Endothelial cell (in vitro differentiated cells): ENCODE measurements at regions not wholly inside any gene's neighbourhood (a gene's known extent, or its start where the extent isn't known, plus 50 kb on each side); places are given as distances from the start of the nearest gene placed in this dataset.

Experiments used
- DNase-seq: peaks from one replicate; pipeline ENCODE4 v3.0.0; 2021; ENCODE audit warnings: low spot score
- H3K27ac Mint-ChIP-seq: one replicate; pipeline ENCODE4 v1.8.0; 2021; ENCODE audit warnings: mixed read lengths, inconsistent platforms; ENCODE audit not compliant: unreplicated experiment
- H3K27me3 Mint-ChIP-seq: one replicate; pipeline ENCODE4 v1.8.0; 2021; ENCODE audit warnings: mild to moderate bottlenecking, moderate library complexity, mixed read lengths, inconsistent platforms; ENCODE audit not compliant: unreplicated experiment
- H3K36me3 Mint-ChIP-seq: one replicate; pipeline ENCODE4 v1.8.0; 2021; ENCODE audit warnings: mild to moderate bottlenecking, low read depth, mixed read lengths, inconsistent platforms; ENCODE audit not compliant: unreplicated experiment
- H3K4me1 Mint-ChIP-seq: one replicate; pipeline ENCODE4 v1.8.0; 2021; ENCODE audit warnings: mild to moderate bottlenecking, mixed read lengths, inconsistent platforms; ENCODE audit not compliant: unreplicated experiment
- H3K4me3 Mint-ChIP-seq: one replicate; pipeline ENCODE4 v1.8.0; 2021; ENCODE audit warnings: mild to moderate bottlenecking, mixed read lengths, inconsistent platforms; ENCODE audit not compliant: unreplicated experiment
- H3K9me3 Mint-ChIP-seq: one replicate; pipeline ENCODE4 v1.8.0; 2021; ENCODE audit warnings: mixed read lengths, inconsistent platforms; ENCODE audit not compliant: unreplicated experiment
- CTCF ChIP-seq: fragments of 200-600 bp; sonication (generic); IDR thresholded peaks from one replicate; pipeline ENCODE4 v1.5.0; 2021; ENCODE audit warnings: antibody characterized with exemption; ENCODE audit not compliant: unreplicated experiment

DNA sequence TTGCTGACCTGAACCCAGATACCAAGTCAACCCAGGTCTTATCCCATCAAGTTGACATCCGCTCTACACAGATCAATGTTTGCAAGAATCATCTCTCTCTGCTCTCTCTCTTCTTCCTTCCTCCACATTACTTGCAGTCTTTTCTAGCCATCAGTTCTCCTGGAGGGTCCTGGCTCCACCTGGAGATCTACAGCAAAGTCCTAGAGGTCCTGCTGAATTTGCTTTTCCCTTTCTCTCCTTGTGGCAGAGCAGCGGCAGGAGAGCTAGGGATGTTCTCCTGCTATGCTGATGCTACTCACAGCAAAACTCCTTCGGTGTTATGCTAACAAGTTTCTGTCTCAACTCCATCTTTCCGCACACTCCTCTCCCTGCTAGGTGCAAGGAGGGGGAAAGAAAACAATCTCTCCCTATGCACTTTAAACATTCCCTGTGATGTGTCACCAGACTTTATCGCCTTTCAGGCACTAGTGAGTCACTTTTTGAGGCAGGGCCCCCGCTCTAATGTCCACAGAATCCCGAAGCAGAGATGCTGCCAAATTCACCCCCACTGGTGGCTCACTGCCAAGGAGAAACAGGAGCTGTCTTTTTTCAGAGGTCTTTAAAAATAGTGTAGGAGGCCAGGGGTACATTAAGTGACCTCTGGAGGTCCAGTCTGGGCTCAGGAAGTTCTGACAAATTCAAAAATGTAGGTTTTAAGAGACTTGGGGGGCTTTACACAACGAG, 62.6 kb downstream of the FAM50B start:
- Mint-ChIP-seq H3K27me3 (no peaks in the 10 kb centered on the region), H3K9me3 (no peaks in the 10 kb centered on the region), H3K36me3 (no peaks in the 10 kb centered on the region), H3K27ac (no peak overlapping the region), H3K4me1 (peaks cover 30% of the 10 kb centered on the region), H3K4me3 (peak overlapping the region; percentile 12)
- DNase-seq, result no peak
- TF ChIP-seq CTCF, result no peak

DNA sequence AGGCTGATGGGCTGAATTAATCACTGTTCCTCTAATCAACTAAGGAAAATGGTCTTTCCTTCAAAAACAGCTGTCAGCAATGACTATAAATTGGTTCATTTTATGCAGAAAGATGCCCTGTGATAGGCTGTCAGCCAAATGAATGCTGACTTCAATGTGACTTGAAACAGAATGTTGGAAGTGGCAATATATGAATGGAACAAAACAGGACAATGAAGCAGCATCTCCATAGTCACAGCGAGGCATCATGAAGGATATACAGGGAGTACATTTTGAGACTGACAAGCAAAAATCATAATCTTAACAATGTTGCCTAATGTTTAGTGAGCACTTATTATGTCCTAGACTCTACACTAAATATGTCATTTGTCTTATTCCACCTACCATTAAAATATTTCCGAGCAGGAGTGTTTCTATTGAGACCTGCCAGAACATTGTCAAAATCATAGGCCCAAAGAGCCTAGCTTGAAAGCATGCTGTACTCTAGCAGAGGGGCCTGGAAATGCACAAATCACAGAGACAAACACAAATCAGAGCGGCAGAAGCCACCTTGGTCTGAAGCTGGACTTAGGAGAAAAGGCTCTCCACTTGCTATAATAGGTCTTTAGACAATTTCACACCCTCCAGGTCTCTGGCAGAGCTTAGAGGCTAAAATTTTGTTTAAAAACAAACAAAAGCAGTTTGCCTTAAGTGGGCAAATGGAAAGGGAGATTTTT, 63.3 kb downstream of the FAM50B start:
- H3K27me3 Mint-ChIP-seq, result no peaks in the 10 kb centered on the region
- peaks cover 6% of the 10 kb centered on the region for H3K36me3 Mint-ChIP-seq
- TF ChIP-seq CTCF, result no peak
- no peak overlapping the region for H3K4me3 Mint-ChIP-seq
- H3K27ac Mint-ChIP-seq, result no peak overlapping the region
- H3K4me1 Mint-ChIP-seq, result peaks cover 23% of the 10 kb centered on the region
- no peak for DNase-seq
- H3K9me3 Mint-ChIP-seq, result no peaks in the 10 kb centered on the region

GRCh38 chr6:3913077-3913957, 64.1 kb downstream of the FAM50B start:
- no peaks in the 10 kb centered on the region for H3K9me3 Mint-ChIP-seq
- TF ChIP-seq CTCF, result no peak
- no peaks in the 10 kb centered on the region for H3K27me3 Mint-ChIP-seq
- no peak for DNase-seq
- H3K27ac Mint-ChIP-seq, result no peak overlapping the region
- peaks cover 6% of the 10 kb centered on the region for H3K36me3 Mint-ChIP-seq
- H3K4me1 Mint-ChIP-seq, result peaks cover 21% of the 10 kb centered on the region
- no peak overlapping the region for H3K4me3 Mint-ChIP-seq

- Mint-ChIP-seq H3K9me3 (no peaks in the 10 kb centered on the region), H3K27me3 (no peaks in the 10 kb centered on the region), H3K36me3 (peaks cover 6% of the 10 kb centered on the region), H3K4me3 (no peak overlapping the region), H3K27ac (no peak overlapping the region), H3K4me1 (peaks cover 21% of the 10 kb centered on the region)
- no peak for DNase-seq
- TF ChIP-seq CTCF, result no peak
Measured at GRCh38 chr6:3913958-3914337, 64.8 kb downstream of the FAM50B start.
